Stimulated activated CD4-positive, alpha-beta T cell treated with anti-CD3 and anti-CD28 coated beads, TNF-alpha, amount 100 ng/mL, for 1 hour (primary cell): ENCODE measurements at regions not wholly inside any gene's neighbourhood (a gene's known extent, or its start where the extent isn't known, plus 50 kb on each side); places are given as distances from the start of the nearest gene placed in this dataset.

ENCODE experiments used
- DNase-seq, 3 donors: peaks; one replicate each; pipeline ENCODE4 v3.0.0-alpha.2; 2020; ENCODE audit warnings: low read depth in 3 of 3, low spot score in 1 of 3

- DNase-seq: no peak
Measured at GRCh38 chr16:86798247-86799041, 220.1 kb downstream of the FOXL1 start.

- DNase-seq: no peak
Measured at GRCh38 chr16:86799367-86799766, 221.0 kb downstream of the FOXL1 start.

GRCh38 chr16:86800894-86801293, 222.5 kb downstream of the FOXL1 start:
- no peak for DNase-seq

DNA sequence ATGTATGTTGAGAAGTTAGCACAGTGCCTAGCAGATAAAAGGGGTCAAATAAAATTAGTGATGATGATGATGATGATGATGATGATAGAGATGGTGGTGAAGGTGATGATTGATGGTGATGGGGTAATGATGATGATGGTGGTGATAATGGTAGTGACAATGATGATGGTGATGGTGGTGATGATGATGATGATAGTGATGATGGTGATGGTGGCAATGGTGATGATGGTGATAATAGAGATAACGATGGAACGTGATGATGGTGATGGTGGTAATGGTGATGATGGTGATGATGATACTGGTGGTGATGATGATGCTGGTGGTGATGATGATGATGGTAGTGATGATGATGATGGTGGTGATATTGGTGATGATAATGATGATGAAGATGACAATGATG, 223.7 kb downstream of the FOXL1 start:
- no peak for DNase-seq

DNA sequence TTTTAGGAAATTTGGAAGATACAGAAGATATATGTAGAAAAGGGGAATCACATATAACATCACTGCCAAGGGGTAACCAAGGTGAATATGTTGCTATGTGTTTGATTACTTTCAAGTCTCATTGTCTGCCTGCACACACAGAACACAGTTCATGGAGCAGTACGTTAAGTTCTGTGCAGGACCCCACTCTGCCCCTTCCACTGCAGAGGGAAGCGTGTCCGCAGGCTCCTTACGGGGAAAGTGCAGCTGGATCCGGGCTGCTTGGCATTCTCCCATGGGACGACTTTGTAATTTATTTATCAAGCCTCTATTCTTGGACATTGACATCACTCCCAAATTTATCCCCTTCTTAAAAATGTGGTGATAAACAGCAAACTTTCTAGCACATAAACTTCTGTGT, 226.8 kb downstream of the FOXL1 start:
- no peak for DNase-seq

DNA sequence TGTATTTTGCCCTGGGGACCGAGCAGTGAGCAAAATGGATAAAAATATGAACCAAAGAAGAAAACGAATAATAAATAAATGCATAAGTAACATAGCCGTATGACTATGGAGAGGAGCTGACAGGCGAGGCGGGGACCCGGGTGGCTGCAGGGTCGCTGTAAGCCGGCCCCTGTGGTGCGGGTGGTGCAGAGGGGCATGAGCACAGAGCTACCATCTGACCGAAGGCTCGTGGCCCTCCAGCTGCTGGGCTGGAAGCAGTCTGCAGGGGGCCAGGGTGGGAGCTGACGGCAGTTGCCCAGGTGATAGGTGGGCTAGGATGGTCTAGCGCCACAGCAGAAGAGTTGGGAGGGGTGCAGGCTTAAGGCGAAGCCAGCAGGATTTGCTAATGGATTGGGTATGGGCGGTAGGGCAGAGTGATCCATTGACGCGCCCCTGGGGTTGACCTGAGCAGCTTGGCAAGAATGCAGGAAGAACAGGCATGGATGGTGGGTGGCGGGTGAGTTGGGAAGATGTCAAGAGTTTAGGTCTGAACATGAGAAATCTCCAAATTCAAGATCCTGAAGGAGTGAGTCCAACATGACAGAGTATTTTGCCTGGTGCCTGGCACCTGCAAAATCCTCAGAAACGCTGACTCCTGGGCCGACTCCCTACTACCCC, 228.0 kb downstream of the FOXL1 start:
- no peak for DNase-seq

GRCh38 chr16:86806838-86807351, 228.5 kb downstream of the FOXL1 start:
- no peak for DNase-seq

DNA sequence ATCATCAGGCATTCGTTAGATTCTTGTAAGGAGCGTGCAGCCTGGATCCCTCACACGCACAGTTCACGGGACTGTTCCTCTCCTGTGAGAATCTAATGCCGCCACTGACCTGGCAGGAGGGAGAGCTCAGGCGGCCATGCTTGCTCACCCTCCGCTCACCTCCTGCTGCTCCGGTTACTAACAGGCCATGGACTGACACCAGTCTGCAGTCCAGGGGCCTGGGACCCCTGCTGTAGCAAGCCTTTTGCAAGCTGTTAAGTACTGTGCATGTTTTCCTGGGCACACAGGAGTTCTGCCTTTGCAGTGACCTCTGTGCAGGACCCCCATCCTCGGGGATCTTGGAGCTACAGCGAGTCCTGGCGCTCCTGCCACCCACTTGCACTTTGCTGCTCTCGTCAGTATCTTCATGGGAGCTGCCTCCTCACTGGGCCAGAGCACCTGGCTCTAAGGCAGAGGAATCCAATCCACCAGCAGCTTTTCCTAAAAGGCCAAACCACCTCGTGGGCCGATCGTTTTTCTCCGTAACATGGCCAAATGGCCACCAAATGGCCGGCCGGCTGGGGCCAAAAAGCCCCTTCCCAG, 230.6 kb downstream of the FOXL1 start:
- DNase-seq: no peak

- no peak for DNase-seq
Measured at GRCh38 chr16:86809458-86809955, 231.2 kb downstream of the FOXL1 start.

GRCh38 chr16:86810062-86810461, 231.7 kb downstream of the FOXL1 start:
- no peak for DNase-seq

- DNase-seq: no peak
Measured at GRCh38 chr16:86812363-86812970, 234.1 kb downstream of the FOXL1 start.

DNA sequence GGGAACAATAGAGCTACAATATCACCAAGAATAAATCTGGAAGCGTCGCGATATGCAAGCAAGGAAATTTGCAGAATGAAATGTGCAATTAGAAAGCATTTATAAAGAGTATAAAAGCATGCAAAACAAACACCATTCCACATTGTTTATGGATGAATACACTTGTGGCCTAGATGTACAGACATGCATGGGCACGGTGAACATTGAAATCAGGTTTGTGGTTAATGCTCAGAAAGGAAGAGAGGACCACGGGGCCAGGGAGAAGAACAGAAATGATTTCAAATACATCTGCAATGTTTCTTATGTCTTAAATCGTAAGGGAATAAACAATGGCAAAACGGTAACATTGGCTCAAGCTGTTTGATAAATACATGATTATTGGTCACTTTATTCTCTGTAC, 235.9 kb downstream of the FOXL1 start:
- DNase-seq: no peak

- DNase-seq: no peak
Measured at GRCh38 chr16:86816930-86817625, 238.7 kb downstream of the FOXL1 start.

DNA sequence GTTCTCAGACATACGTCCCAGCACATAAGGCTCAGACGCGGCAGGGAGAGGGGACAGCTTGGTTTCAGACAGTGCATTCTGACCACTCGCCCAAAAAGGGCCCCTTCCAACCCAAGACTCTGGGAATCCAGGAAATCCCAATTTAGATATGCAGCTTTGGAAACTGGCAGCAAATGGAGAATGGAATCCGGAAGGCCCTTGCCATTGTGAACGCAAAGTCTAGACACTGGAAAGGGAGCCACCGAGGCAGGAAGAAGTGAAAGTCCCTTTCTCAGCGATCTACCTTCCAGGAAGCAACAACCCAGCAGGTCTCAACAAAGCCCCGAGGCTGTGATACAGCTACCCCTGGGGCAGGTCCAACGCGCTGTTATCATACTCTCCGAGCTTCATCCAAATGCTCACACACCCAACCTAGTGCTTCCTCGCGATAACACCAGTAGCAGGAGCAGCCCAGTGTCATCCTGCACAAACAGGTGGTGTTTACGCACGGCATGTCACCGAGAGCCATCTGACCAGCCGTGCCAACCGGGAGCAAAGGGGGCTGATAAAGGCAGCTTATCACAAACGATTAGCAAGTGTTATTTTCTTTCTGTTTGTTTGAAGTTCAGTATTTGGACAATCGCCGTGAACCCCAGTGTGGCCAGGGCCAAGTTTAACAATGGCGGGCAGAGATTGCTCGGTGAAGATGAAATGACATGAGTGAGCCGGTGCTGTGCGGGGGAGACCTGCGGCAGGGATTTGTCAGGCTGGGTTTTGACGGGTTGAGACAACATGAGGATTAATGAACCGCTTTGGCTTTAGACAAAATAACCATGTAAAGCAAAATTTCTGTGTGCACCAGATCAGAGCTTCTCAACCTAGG, 240.6 kb downstream of the FOXL1 start:
- no peak for DNase-seq

GRCh38 chr16:86819533-86819892, 241.2 kb downstream of the FOXL1 start:
- DNase-seq: no peak

DNA sequence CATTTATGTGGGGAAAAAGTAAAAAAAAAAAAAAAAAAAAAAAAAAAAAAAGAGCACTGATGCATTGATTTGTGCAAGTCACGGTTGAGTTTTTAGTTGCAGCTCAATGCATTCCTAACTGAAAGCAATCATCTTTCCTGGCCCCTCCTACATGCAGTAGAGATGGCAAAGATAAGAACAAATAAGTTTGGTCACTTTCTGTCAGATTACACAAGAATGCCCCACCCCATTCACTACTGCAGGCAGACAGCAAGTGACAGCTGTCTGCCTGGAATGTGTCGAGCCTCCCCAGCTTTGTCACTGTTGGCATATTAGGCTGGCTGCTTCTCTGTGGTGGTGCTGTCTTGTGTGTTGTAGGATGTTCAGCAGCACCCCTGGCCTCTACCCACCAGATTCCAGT, 243.5 kb downstream of the FOXL1 start:
- DNase-seq: no peak

GRCh38 chr16:86823125-86823524, 244.8 kb downstream of the FOXL1 start:
- DNase-seq: no peak

- DNase-seq: no peak
Measured at GRCh38 chr16:86823888-86824671, 245.7 kb downstream of the FOXL1 start.

DNA sequence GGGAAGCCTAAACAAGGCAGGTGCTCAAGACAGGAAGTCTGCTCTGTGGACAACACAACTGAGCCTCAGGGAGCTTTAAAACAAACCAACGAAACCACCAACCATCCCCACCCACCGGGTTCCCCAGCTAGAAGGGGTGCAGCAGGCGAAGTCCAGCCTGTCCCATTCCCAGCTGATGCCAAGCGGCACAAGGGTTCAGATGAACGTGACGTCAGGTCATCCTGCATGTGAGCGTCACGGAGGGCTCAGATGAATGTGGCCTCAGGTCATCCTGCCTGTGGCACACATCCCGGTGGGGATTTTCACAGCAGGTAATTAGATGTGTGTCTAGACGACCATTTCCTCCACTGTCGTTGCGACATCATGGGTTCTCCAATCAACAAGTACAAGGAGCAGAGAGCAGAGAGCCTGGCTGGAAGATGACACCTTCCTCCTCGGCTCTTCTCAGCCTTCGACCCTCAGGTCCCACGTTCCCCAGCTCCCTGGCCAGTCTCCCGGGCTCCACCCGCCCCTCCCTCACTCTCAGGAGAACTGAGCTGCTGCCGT, 246.5 kb downstream of the FOXL1 start:
- no peak for DNase-seq
